ENCODE measurements at regions not wholly inside any gene's neighbourhood (a gene's known extent, or its start where the extent isn't known, plus 50 kb on each side); places are given as distances from the start of the nearest gene placed in this dataset.

DNA sequence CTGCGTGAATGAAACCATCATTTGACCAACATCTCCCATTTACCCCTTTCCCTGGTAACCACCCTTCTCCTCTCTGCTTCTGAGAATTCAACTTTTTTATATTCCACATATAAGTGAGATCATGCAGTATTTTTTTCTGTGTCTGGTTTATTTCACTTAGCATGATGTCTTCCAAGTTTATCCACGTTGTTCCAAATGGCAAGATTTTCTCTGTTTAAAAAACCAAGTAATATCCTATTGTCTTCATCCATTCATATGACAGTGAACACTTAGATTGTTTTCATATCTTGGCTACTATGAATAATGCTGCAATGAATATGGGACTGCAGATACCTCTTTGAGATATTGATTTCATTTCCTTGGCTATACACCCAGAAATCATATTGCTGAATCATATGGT is 362.4 kb upstream of the SLC7A11 start:
- H3K14ac ChIP-seq (replicated peaks; ENCODE audit: low read depth, low read length) = no peak overlapping the region
- no peak overlapping the region for H3K4me2 ChIP-seq (ENCODE audit: low read depth, low read length)
- no peak overlapping the region for H4K91ac ChIP-seq (ENCODE audit: insufficient read depth, low read depth, low read length)
- H2BK15ac ChIP-seq (ENCODE audit: low read depth, low read length) = no peak overlapping the region
- POLR2A ChIA-PET (ENCODE audit: unreplicated experiment) = no interaction called here
- DNase-seq (no peak), ATAC-seq (ENCODE audit: low read depth) (no peak)
- no peaks in the 10 kb centered on the region for H3K9me3 ChIP-seq (ENCODE audit: control insufficient read depth, insufficient read depth, low read length)
- H3K4me3 ChIP-seq (ENCODE audit: insufficient read depth, low read depth, low read length) = no peak overlapping the region
- no peak overlapping the region for H3K9ac ChIP-seq (ENCODE audit: low read depth, low read length)
- intact Hi-C loops (cut with micrococcal nuclease) = no loop called here
- H2BK120ac ChIP-seq (ENCODE audit: low read depth, low read length) = no peak overlapping the region
- H3K27ac ChIP-seq (ENCODE audit: insufficient read depth, low read length) = no peak overlapping the region
- dilution Hi-C loops (cut with HindIII; ENCODE audit: low sequenced_read_pairs, unreplicated experiment) = no loop called here
- CTCF ChIA-PET = interaction anchor here (0.6 kb wide), 1 partner anchor 50 kb away, joined by 3 read pairs; no protein-coding TSS in a partner anchor
- no peak overlapping the region for H2BK20ac ChIP-seq (ENCODE audit: low read depth, low read length)
- H2AK9ac ChIP-seq (replicated peaks; ENCODE audit: low read depth, low read length, poor library complexity) = no peak overlapping the region
- H3K4ac ChIP-seq (ENCODE audit: low read depth, low read length) = no peak overlapping the region
- TF ChIP-seq BHLHE40 (IDR thresholded peaks at IDR 0.05; ENCODE audit: low read depth, low read length) (no peak), SMC3 (IDR thresholded peaks at IDR 0.05; ENCODE audit: low read depth, low read length) (no peak), MXI1 (IDR thresholded peaks at IDR 0.05; ENCODE audit: borderline replicate concordance, low read depth, low read length) (no peak), CHD1 (IDR thresholded peaks at IDR 0.05; ENCODE audit: low read depth, low read length) (no peak), MAZ (IDR thresholded peaks at IDR 0.05; ENCODE audit: borderline replicate concordance, low read depth, low read length) (no peak), MAFK (IDR thresholded peaks at IDR 0.05; ENCODE audit: low read depth, low read length) (no peak), RFX5 (IDR thresholded peaks at IDR 0.05; ENCODE audit: low read depth, low read length) (no peak)
- TF ChIP-seq, protein P1, sequence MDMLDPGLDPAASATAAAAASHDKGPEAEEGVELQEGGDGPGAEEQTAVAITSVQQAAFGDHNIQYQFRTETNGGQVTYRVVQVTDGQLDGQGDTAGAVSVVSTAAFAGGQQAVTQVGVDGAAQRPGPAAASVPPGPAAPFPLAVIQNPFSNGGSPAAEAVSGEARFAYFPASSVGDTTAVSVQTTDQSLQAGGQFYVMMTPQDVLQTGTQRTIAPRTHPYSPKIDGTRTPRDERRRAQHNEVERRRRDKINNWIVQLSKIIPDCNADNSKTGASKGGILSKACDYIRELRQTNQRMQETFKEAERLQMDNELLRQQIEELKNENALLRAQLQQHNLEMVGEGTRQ (IDR thresholded peaks at IDR 0.05; ENCODE audit: low read depth, low read length) = no peak
- TF ChIP-seq, protein P2, sequence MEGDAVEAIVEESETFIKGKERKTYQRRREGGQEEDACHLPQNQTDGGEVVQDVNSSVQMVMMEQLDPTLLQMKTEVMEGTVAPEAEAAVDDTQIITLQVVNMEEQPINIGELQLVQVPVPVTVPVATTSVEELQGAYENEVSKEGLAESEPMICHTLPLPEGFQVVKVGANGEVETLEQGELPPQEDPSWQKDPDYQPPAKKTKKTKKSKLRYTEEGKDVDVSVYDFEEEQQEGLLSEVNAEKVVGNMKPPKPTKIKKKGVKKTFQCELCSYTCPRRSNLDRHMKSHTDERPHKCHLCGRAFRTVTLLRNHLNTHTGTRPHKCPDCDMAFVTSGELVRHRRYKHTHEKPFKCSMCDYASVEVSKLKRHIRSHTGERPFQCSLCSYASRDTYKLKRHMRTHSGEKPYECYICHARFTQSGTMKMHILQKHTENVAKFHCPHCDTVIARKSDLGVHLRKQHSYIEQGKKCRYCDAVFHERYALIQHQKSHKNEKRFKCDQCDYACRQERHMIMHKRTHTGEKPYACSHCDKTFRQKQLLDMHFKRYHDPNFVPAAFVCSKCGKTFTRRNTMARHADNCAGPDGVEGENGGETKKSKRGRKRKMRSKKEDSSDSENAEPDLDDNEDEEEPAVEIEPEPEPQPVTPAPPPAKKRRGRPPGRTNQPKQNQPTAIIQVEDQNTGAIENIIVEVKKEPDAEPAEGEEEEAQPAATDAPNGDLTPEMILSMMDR (conservative IDR thresholded peaks at IDR 0.05; ENCODE audit: low read depth, low read length) = no peak
- H2BK5ac ChIP-seq (ENCODE audit: low read depth, low read length, poor library complexity, severe bottlenecking) = no peak overlapping the region
- no peaks in the 10 kb centered on the region for H3K79me1 ChIP-seq (ENCODE audit: low read depth in 1 of 2, low read length in 2 of 2)
- no peaks in the 10 kb centered on the region for H3K36me3 ChIP-seq (ENCODE audit: control insufficient read depth, insufficient read depth, low read length)
- in situ Hi-C loops (cut with MboI; ENCODE audit: low sequenced_read_pairs) = no loop called here
- H2AFZ ChIP-seq (replicated peaks; ENCODE audit: low read length, poor library complexity) = no peak overlapping the region
- no peak overlapping the region for H3K56ac ChIP-seq (ENCODE audit: extremely low read depth, insufficient read depth, low read length)
- BruUV-seq (replicated peaks) = no TSS peak
- no CpG with 5 or more reads among the region's 2 CpGs for WGBS, 2 experiments (ENCODE audit: extremely low coverage in 2 of 2, insufficient read length in 1 of 2)
- no peaks in the 10 kb centered on the region for H3K4me1 ChIP-seq (ENCODE audit: control insufficient read depth, insufficient read depth, low read length)
- no peak overlapping the region for H4K8ac ChIP-seq (ENCODE audit: low read depth in 2 of 2, low read length in 2 of 2)
- H2AK5ac ChIP-seq (ENCODE audit: low read depth, low read length) = no peak overlapping the region
- H4K20me1 ChIP-seq (ENCODE audit: insufficient read depth, low read length) = no peaks in the 10 kb centered on the region
- H4K5ac ChIP-seq (ENCODE audit: low read depth, low read length) = no peak overlapping the region
- no peaks in the 10 kb centered on the region for H3K9me1 ChIP-seq (ENCODE audit: insufficient read depth, low read length)
- H3K23ac ChIP-seq (ENCODE audit: low read depth, low read length) = no peak overlapping the region
- H3K27me3 ChIP-seq (ENCODE audit: control insufficient read depth, insufficient read depth, low read length) = no peaks in the 10 kb centered on the region
- H3K18ac ChIP-seq (ENCODE audit: low read depth, low read length) = no peak overlapping the region
